ENCODE measurements at regions not wholly inside any gene's neighbourhood (a gene's known extent, or its start where the extent isn't known, plus 50 kb on each side); places are given as distances from the start of the nearest gene placed in this dataset.

- TF ChIP-seq, protein P1, sequence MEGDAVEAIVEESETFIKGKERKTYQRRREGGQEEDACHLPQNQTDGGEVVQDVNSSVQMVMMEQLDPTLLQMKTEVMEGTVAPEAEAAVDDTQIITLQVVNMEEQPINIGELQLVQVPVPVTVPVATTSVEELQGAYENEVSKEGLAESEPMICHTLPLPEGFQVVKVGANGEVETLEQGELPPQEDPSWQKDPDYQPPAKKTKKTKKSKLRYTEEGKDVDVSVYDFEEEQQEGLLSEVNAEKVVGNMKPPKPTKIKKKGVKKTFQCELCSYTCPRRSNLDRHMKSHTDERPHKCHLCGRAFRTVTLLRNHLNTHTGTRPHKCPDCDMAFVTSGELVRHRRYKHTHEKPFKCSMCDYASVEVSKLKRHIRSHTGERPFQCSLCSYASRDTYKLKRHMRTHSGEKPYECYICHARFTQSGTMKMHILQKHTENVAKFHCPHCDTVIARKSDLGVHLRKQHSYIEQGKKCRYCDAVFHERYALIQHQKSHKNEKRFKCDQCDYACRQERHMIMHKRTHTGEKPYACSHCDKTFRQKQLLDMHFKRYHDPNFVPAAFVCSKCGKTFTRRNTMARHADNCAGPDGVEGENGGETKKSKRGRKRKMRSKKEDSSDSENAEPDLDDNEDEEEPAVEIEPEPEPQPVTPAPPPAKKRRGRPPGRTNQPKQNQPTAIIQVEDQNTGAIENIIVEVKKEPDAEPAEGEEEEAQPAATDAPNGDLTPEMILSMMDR (IDR thresholded peaks at IDR 0.05; ENCODE audit: insufficient read depth, low read depth, low read length) = no peak
- no peak for TF ChIP-seq EZH2 (IDR thresholded peaks at IDR 0.05; ENCODE audit: insufficient read depth, low read length)
These were observed 260.8 kb upstream of the TENM3 start for GRCh38 chr4:181982437-181982836.
